DLD1 (cell line): ENCODE measurements at regions not wholly inside any gene's neighbourhood (a gene's known extent, or its start where the extent isn't known, plus 50 kb on each side); places are given as distances from the start of the nearest gene placed in this dataset.
"Not testable (repeated sequence)": the region's sequence is repeated elsewhere in the genome, so short reads cannot be mapped to it uniquely, and the experiment has no call there.

Source experiments
- in situ Hi-C: cut with HindIII; loops from 2 replicates; pipeline ENCODE4 v1.10.0; 2017; ENCODE audit warnings: low sequenced_read_pairs

DNA sequence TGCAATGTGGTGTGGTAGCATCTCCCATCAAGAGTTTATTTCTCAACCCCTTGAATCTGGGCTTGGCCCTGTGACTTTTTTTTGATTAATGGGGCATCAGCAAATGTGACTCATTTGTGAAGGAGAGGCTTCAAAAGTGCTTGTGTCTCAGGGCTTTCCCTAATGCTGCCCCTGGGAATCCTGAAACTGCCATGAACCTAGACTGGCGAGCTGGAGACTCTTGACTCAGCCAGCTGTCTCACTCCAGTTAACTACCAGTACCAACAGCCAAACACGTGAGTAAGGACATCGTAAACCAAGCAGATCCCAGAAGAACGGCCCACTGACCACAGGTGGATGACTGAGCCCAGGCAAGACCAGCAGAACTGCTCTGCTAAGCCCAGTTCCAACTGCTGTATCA, 72.8 kb upstream of the ADTRP start:
- in situ Hi-C loops, result no loop called here

DNA sequence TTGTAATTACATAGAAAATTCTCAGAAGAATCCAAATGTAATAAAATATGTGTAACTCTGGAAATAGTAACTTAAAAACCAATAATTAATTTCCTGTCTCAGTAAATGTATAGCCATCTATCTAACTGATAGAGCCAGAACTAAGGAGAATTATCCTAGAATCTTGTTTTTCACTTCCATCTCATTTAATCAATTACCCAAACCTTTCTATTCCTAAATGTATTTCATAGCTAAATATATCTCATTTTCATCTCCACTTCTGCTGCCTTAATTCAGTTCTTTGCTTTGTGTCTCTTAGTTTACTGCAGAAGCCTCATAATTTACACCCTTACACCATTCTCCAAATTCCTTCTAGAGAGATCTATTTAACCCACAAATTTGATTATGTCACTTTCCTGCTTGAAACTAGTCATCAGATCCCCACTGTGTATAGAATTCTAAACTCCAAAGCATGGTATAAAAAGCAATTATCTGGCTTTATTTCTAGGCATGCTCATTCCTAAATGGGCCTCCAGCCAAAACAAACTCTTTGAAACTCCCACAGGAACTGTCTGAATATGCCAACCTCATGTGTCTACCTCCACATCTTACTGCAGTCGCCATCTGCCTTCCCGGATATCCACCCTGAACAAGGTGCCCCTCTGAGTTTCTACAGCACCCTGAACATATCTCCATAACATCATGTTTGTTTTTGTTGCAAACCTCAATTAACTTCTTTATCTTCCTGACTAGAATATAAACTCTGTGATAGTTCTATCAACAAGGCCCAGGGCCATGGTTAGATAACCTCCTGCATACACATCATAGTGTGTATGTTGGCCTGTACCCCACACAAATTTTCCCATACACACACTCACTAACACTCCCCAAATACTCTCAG, 70.5 kb upstream of the ADTRP start:
- in situ Hi-C loops, result loop anchor here (5.0 kb wide), 1 partner anchor 77 kb away; no protein-coding TSS in a partner anchor

DNA sequence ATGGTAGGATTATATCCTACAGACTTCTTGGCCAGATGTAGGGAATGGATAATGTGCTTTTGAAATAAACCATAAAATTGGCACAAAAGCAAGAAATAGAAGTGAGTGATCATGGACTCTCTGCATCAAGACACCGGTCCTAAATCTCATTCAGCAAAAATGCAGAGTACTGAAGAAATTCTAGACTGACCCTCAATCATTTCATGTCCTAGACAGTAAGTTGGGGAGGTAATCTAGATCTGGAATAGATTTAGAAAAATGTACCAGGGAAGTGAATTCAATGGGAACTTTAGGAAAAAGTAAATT, 69.7 kb upstream of the ADTRP start:
- in situ Hi-C loops, result loop anchor here (5.0 kb wide), 1 partner anchor 76 kb away; no protein-coding TSS in a partner anchor

DNA sequence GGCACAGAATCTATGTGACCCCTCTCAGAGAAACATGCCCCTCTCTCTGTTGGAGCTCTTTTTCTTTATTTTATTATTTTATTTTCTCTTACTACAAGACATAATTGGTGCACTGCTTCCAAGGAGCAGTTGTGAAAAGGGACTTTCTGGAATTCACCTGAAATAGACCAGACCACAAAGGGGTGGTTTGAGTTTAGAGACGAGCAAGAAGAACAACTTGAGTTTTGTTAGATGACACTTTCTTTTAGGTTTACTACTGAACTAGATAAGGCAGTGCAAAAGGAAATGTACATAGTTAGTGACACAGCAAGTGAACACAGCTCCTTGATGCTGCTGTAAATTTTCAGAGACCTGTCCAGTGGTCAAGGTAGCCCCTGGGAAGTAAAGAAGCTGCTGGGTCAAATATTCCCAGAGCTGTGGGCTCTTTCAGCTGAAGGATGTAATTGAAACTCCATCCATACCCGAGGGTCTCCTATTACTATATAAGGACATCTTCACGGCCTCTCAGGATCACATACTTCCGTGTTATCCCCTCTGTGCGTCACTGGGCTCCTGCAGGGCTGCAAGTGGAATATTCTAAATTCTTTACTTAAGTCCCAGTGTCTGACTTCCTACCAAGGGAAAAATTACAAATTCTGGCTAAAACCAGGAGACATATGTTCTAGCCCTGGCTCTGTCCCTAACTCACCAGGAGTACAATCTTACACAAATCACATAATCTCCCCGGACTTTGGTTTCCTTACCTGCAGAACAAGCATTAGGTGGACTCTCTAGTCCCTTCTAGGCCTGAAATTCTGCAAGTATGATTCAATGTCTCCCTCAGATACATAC, 69.1 kb upstream of the ADTRP start:
- in situ Hi-C loops, result loop anchor here (5.0 kb wide), 1 partner anchor 75 kb away; no protein-coding TSS in a partner anchor

DNA sequence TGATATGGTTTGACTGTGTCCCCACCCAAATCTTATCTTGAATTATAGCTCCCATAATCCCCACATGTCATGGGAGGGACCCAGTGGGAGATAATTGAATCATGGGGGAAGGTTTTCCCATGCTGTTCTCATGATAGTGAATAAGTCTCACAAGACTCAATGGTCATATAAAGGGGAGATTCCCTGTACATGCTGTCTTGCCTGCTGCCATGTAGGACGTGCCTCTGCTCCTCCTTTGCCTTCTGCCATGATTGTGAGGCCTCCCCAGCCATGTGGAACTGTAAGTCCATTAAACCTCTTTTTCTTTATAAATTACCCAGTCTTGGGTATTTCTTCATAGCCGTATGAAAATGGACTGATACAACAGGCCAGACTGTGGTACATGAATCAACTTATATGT, 68.5 kb upstream of the ADTRP start:
- in situ Hi-C loops, result loop anchor here (5.0 kb wide), 1 partner anchor 75 kb away; no protein-coding TSS in a partner anchor

DNA sequence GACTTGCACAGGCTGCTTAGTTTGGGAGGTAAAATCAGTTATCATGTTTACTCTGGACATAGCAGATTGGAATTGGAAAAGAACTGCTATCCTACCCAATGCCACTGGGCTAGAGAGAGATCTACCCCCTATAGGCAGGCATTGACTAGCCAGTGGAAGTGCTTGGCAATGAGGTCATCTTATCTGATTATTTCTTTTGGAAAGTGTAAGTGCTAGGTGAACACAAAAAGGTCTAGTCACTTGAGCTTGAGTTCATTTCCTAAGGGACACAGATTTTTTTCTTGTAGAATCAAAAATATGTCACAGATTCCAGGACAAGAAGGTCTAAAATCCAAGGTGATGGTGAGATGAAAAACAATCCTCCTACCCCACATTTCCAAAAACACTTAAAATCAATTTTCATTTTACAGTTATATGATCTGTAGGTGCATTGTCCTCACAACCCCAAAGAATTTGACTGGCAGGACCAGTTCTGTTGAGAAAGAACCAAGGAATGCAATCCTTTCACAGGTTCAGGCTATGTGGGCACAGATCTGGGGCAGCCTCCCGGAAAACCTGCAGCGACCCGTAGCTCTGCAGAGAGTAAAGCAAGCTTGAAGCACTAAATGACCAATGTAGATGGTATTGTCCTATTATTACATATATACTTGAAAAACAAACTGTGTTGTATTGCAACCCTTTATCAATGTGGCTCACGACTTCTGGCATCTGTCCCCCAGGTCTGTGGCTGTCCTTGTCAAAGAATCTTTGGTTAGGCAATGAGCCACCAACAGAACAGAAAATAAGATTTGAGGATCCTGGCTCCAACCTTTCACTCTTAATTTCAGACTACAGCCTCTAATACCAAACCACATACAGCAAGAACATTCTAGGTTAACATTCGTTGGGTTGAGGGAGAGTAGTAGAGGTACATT, 67.3 kb upstream of the ADTRP start:
- in situ Hi-C loops, result loop anchor here (5.0 kb wide), 1 partner anchor 74 kb away; no protein-coding TSS in a partner anchor

DNA sequence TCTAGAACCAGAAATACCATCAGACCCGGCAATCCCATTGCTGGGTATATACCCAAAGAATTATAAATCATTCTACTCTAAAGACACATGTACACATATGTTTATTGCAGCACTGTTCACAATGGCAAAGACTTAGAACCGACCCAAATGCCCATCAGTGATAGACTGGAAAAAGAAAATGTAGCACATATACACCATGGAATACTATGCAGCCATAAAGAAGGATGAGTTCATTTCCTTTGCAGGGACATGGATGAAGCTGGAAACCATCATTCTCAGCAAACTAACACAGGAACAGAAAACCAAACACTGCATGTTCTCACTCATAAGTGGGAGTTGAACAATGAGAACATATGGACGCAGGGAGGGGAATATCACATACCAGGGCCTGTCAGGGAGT, 64.2 kb upstream of the ADTRP start:
- in situ Hi-C loops, result not testable (repeated sequence)

DNA sequence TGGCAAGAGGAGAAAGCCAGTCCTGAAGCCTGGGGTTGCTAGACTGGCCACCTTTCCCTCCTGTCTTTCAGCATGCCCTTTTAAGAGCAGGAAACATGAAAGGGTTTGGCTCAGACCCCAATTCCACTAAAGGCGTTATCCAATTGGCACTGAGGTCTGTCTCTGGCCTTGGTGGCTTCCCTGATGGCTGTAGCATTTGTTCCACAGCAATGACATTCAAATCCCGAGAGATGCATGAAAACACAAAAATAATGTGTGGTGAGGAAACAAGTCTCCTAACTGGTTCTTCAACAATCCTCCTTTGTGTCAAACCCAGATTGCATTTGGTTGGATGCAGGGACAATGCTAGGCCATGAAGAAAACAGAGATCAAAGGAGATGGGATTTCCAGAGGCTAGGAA, 56.5 kb upstream of the ADTRP start:
- in situ Hi-C loops, result no loop called here

DNA sequence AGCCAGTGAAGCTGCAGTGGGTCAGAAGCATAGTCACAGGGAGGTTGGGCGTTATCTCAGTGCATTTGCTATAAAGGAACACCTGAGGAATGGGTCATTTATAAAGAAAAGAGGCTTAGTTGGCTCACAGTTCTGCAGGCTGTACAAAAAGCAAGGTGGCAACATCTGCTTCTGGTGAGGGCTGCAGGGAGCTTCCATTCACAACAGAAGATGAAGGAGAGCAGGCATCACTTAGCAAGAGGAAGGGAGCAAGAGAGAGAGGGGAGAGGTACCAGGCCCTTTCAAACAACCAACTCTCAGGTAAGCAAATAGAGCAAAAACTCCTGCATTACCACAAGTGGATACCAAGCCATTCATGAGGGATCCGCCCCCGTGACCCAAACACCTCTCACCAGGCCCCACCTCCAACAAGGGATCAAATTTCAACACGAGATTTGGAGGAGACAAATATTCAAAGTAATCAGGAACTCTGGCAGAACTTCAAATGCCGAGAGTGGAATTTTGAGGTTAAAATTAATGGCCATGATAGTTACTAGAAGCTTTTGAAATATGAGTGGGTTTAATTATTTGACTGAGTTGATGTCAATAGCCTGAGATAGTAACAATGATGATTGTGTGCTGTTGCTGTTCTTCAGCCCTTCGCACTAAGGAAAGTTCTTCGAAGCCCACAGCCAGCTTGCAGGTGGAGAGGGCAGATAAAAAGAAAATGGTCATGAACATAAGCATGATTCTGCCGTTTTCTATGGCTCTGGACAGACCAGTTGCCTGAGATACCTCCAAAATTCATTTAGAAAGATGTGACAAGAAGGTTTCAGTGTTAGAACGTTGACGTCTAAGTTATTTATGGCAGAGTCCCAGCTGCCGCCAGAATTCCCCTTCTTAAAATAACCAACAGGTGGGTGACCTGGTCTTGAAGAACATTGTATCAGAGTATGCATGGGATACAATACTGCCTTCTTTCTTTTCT, 55.3 kb upstream of the ADTRP start:
- in situ Hi-C loops, result no loop called here

DNA sequence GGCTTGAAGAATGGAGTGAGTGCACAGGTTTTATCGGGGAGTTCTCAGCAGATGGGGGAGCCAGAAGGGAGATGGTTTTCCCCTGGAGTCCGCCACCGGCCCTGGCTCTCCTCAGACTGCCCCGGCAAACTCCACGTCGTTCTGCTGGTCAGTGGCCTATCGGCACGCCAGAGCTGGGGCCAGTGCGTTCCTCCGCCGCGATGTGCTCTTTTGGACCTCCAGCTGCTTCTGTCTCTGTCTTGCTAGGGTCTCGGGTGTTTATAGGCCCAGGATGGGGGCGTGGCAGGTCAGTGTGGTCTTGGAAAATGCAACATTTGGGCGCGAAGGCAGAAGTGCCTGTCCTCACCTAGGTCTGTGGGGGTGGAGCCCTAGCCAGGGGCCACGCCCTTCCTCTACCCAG, 53.0 kb upstream of the ADTRP start:
- in situ Hi-C loops, result no loop called here

DNA sequence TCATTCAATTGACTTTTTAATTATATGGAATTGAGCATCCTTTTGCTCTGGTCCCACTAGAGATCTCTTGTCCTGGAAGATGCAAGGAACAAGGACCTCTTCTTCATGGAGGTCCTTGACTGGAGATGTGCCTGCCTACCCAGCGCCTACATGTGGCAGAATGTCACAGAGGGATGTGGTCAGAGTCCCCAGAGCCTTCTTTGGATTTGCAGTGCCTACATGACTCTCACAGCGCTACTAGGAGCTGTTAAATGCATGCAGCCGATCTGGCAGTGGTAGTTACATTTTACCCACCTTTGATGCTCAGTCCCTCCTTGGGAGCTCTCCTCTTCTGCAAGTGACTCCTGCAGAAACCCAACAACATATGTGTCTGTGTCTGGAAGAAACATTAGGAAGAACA, 51.9 kb upstream of the ADTRP start:
- in situ Hi-C loops, result no loop called here

DNA sequence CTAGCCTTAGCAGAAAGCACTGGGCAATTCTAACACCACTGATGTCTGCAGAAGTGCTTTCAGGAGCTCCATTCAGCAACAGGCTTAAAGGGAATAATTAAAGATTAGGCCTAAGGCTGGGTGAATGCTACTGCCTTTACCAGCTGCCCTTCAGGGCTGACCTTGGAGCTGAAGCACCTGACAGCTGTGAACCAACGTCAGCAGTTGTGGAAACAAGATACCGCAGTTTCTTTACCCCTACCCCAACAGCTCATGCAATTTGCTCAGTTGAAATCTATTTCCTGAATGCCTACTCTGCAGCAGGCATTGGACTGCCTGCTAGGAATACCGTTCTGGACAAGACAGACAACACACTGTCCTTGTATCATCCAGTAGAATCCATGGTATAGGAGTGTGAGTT, 51.5 kb upstream of the ADTRP start:
- in situ Hi-C loops, result no loop called here

DNA sequence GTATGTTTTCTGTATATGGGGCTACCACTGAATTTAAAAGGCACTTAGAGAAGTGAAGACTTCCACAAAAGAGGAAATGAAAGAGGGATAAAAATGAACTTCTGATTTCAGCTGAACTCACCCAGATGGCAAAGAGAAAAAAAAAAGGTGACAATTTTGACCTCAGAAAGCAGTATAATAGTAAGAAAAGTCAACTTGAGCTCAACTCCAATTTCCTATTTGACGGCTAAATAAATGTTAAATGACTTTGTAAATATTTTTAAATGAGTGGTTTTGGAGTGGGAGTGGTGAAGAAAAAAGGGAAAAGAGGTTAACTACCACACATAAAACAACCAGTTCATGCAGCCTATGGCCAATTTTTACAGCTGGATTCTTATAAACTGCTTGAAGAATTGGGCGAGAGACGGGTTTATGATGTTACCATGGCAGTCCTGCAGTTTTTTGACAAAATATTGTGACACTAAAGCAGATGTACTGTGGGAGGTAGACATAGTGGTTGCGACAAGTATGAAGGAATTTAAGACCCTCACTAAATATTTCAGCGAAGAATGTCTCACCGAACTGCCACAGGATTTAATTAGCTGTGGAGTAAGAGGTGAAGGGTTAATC, 49.8 kb upstream of the ADTRP start:
- in situ Hi-C loops, result no loop called here
